RWPE1 (cell line): ENCODE measurements at regions not wholly inside any gene's neighbourhood (a gene's known extent, or its start where the extent isn't known, plus 50 kb on each side); places are given as distances from the start of the nearest gene placed in this dataset.
"Not testable (repeated sequence)": the region's sequence is repeated elsewhere in the genome, so short reads cannot be mapped to it uniquely, and the experiment has no call there.

Experiments
- CTCF ChIA-PET: fragments of 350-600 bp; sonication (Branson Sonifier 250); formaldehyde crosslinking; extraction: SDS; loops from one replicate; lab custom pipeline; 2021; lab: Yijun Ruan, JAX
- POLR2A ChIA-PET: fragments of 400-600 bp; formaldehyde crosslinking; extraction: SDS; loops from one replicate; lab custom pipeline; 2020; ENCODE audit warnings: antibody characterized with exemption; ENCODE audit not compliant: low non-redundant PET; lab: Yijun Ruan, JAX
- DNase-seq: peaks from one replicate; pipeline ENCODE4 v3.0.0; 2012; ENCODE audit warnings: low spot score
- H3K27ac ChIP-seq: fragments of 450-650 bp; 2 replicates; pipeline ENCODE4 v1.5.1; 2017
- TF ChIP-seq, protein P1 (sequence below): fragments of 450-650 bp; conservative IDR thresholded peaks from 2 replicates; pipeline ENCODE4 v1.5.1; 2017; ENCODE audit warnings: low read depth, mild to moderate bottlenecking

DNA sequence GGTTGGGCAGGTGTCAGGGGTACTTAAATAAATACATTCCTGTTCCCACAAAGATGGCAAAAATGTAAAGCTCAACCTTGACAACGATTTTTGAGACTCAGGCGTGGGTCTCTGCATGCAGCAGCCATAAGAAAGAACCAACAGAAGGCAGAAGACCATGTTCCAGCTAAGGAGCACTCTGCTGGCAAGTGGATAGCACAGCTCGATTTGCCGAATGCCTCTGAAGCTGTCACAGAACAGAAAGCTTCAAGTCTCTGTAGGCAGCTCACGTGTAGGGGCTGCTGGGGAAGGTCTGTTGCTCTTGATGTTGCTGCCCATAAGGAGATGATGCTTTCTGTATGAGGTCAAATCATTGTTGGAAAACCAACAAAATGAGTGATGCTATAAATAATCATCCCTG, 119.6 kb upstream of the GRIN3A start:
- TF ChIP-seq, protein P1, sequence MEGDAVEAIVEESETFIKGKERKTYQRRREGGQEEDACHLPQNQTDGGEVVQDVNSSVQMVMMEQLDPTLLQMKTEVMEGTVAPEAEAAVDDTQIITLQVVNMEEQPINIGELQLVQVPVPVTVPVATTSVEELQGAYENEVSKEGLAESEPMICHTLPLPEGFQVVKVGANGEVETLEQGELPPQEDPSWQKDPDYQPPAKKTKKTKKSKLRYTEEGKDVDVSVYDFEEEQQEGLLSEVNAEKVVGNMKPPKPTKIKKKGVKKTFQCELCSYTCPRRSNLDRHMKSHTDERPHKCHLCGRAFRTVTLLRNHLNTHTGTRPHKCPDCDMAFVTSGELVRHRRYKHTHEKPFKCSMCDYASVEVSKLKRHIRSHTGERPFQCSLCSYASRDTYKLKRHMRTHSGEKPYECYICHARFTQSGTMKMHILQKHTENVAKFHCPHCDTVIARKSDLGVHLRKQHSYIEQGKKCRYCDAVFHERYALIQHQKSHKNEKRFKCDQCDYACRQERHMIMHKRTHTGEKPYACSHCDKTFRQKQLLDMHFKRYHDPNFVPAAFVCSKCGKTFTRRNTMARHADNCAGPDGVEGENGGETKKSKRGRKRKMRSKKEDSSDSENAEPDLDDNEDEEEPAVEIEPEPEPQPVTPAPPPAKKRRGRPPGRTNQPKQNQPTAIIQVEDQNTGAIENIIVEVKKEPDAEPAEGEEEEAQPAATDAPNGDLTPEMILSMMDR = no peak
- DNase-seq = no peak
- POLR2A ChIA-PET = no interaction called here
- H3K27ac ChIP-seq = no peak overlapping the region
- CTCF ChIA-PET = no interaction called here

- no peak overlapping the region for H3K27ac ChIP-seq
- DNase-seq = no peak
- ChIA-PET POLR2A (no interaction called here), CTCF (no interaction called here)
- TF ChIP-seq, protein P1 = no peak
These were observed 110.8 kb upstream of the GRIN3A start for GRCh38 chr9:101849102-101849707.

DNA sequence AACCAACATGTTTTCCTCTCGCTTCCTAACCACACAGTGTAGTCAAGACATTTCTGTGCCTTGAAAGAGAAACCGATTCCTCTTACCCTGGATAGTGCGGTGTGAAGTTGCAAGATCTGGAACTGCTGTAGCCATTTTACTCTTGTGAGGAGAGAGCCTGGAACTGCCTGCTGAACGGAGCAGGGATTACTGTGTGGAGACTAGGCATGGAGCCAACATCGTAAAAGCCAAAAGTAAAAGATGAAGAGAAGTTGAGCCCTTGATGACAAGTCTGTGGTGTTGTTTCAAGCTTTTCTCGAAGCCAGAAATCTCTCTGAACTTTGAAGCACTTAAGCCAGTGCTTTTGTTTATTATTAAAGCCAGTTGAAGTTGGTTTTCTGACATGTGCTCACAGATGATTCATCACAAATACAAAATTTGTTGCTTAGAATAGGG, 110.1 kb upstream of the GRIN3A start:
- CTCF ChIA-PET = no interaction called here
- H3K27ac ChIP-seq = no peak overlapping the region
- peak; percentile 11 for DNase-seq
- POLR2A ChIA-PET = no interaction called here
- TF ChIP-seq, protein P1 = no peak

GRCh38 chr9:101846161-101846560, 107.7 kb upstream of the GRIN3A start:
- ChIA-PET POLR2A (no interaction called here), CTCF (no interaction called here)
- TF ChIP-seq, protein P1 = no peak
- no peak overlapping the region for H3K27ac ChIP-seq
- no peak for DNase-seq

DNA sequence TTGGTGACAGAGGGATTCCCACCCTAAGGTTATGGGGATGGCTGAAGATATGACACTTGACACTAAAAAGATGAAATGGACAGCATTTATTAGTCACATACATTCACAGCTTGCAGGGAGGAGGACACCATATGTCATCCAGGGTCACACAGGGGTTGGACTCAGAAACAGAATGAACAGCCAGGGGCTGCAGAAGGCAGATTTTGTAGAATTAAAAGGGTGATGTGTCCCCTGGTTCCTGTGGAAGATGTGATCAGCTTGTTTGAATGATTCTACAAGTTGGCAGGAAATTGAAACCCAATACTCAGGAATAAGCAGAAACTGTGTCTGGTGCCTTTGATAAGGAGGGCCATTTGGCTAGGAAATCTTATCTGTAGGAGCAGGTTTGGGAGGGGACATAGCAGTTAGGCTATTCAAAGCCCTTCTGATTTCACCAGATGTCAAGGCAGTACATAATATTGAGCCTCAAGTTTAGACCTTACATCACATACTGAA, 102.3 kb upstream of the GRIN3A start:
- no peak overlapping the region for H3K27ac ChIP-seq
- POLR2A ChIA-PET = no interaction called here
- DNase-seq = no peak
- CTCF ChIA-PET = interaction anchor here (0.6 kb wide), 1 partner anchor 278 kb away, joined by 3 read pairs; no protein-coding TSS in a partner anchor
- TF ChIP-seq, protein P1 = no peak

- H3K27ac ChIP-seq, POLR2A ChIA-PET, CTCF ChIA-PET, DNase-seq: not testable (repeated sequence)
These were observed 100.5 kb upstream of the GRIN3A start for GRCh38 chr9:101838988-101839387.

- no peak overlapping the region for H3K27ac ChIP-seq
- DNase-seq = no peak
- ChIA-PET POLR2A (no interaction called here), CTCF (no interaction called here)
- TF ChIP-seq, protein P1 = no peak
These were observed 97.6 kb upstream of the GRIN3A start for GRCh38 chr9:101836021-101836420.
